ENCODE measurements at regions not wholly inside any gene's neighbourhood (a gene's known extent, or its start where the extent isn't known, plus 50 kb on each side); places are given as distances from the start of the nearest gene placed in this dataset.

GRCh38 chr13:104442536-104442935 lies 1376.3 kb upstream of the SLC10A2 start:
- no peak for DNase-seq

- no peak for DNase-seq
Measured at GRCh38 chr13:104436555-104436954, 1370.3 kb upstream of the SLC10A2 start.

GRCh38 chr13:104431895-104432294 lies 1365.7 kb upstream of the SLC10A2 start:
- DNase-seq: no peak

- DNase-seq: no peak
Measured at GRCh38 chr13:104426435-104426834, 1360.2 kb upstream of the SLC10A2 start.

GRCh38 chr13:104422668-104423067 lies 1356.5 kb upstream of the SLC10A2 start:
- no peak for DNase-seq

GRCh38 chr13:104416973-104417372 lies 1350.8 kb upstream of the SLC10A2 start:
- no peak for DNase-seq

GRCh38 chr13:104414771-104415170 lies 1348.6 kb upstream of the SLC10A2 start:
- no peak for DNase-seq

- DNase-seq: no peak
Measured at GRCh38 chr13:104414181-104414580, 1348.0 kb upstream of the SLC10A2 start.

GRCh38 chr13:104411141-104411765 lies 1345.0 kb upstream of the SLC10A2 start:
- DNase-seq: no peak

- DNase-seq: no peak
Measured at GRCh38 chr13:104408733-104409132, 1342.5 kb upstream of the SLC10A2 start.

- no peak for DNase-seq
Measured at GRCh38 chr13:104404325-104404724, 1338.1 kb upstream of the SLC10A2 start.

GRCh38 chr13:104389691-104390090 lies 1323.5 kb upstream of the SLC10A2 start:
- DNase-seq: no peak

- DNase-seq: no peak
Measured at GRCh38 chr13:104387510-104387909, 1321.3 kb upstream of the SLC10A2 start.

- no peak for DNase-seq
Measured at GRCh38 chr13:104385404-104385803, 1319.2 kb upstream of the SLC10A2 start.

- no peak for DNase-seq
Measured at GRCh38 chr13:104382951-104383350, 1316.7 kb upstream of the SLC10A2 start.

GRCh38 chr13:104376588-104376987 lies 1310.4 kb upstream of the SLC10A2 start:
- DNase-seq: no peak

- DNase-seq: no peak
Measured at GRCh38 chr13:104375614-104376013, 1309.4 kb upstream of the SLC10A2 start.

- no peak for DNase-seq
Measured at GRCh38 chr13:104372095-104372655, 1306.0 kb upstream of the SLC10A2 start.

- DNase-seq: no peak
Measured at GRCh38 chr13:104365430-104365829, 1299.2 kb upstream of the SLC10A2 start.

- no peak for DNase-seq
Measured at GRCh38 chr13:104357672-104358354, 1291.6 kb upstream of the SLC10A2 start.

GRCh38 chr13:104357174-104357573 lies 1291.0 kb upstream of the SLC10A2 start:
- no peak for DNase-seq

- DNase-seq: no peak
Measured at GRCh38 chr13:104355041-104355670, 1288.9 kb upstream of the SLC10A2 start.

GRCh38 chr13:104327211-104327610 lies 1261.0 kb upstream of the SLC10A2 start:
- no peak for DNase-seq

GRCh38 chr13:104326523-104326922 lies 1260.3 kb upstream of the SLC10A2 start:
- DNase-seq: no peak
